ENCODE measurements at regions not wholly inside any gene's neighbourhood (a gene's known extent, or its start where the extent isn't known, plus 50 kb on each side); places are given as distances from the start of the nearest gene placed in this dataset.

DNA sequence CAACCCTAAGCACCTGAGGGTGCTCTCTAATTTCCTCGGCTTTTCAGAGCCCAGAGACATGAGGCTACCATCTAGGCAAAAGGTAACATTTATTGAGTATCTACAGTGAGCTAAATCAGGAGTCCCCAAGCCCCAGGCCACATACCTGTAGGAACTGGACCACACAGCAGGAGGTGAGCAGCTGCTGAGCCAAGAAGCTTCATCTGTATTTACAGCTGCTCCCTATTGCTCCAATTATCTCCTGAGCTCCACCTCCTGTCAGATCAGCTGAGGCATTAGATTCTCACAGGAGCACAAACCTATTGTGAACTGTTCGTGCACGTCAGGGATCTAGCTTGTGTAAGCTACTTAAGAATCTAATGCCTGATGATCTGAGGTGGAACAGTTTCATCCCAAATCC lies 70.2 kb downstream of the RND3 start:
- DNase-seq, result no peak

DNA sequence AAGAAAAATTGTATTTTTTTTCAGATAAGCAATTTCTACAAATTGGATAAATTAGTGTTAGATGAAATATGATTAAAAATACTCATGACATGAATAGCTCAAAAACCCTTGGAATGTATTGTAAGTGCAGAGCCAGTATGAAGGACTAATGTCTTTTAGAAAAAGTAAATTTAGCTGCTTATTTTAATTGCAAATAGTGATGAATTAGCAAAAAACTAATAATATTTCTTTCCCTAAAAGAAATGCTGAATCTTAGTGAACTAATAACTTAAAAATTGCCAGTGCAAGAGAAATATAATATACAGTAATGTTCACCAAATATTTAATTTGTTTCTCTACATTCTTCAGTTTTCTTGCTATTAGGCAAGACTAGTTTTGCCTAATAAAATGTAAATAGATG lies 72.4 kb downstream of the RND3 start:
- no peak for DNase-seq

DNA sequence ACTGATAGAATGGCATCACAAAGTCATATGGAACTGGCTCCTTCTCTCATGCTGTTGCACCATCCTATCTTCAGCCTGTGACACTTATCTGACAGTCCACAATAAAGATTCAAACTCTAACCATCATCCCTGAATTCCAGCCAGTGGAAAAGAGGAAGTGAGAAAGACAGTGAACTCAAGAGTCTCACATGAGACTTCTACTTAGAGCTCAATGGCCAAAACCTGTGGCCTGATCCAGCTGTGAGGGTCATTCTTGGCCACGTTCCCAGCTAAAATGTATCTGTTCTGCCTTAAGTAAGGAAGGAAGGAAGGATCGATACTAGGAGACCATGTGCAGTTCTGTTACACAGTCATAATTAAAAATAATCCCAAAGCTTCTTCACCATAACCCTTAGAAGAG lies 73.6 kb downstream of the RND3 start:
- DNase-seq, result no peak

DNA sequence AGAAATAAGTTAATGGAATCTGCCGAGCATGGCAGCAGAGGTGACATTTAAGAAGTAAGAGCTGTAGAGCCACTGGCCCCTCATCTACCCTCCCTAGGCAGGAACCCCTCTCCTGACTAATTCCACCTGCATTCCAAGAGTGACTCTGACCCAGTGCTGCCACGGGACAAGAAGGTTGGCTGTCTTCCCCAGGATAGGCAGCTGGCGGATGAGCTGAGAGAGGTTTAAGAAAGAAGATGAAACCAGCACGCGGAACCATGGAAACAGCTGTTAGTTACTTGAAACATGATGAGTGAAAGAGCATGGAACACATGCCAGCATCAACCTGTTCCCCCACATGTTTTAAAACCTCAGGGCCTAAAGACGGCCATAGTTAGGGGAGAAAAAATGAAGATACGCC lies 74.1 kb downstream of the RND3 start:
- DNase-seq, result no peak

GRCh38 chr2:150410809-150411208 lies 76.7 kb downstream of the RND3 start:
- no peak for DNase-seq

GRCh38 chr2:150409196-150409595 lies 78.3 kb downstream of the RND3 start:
- no peak for DNase-seq

- DNase-seq, result no peak
Measured at GRCh38 chr2:150404147-150404546, 83.3 kb downstream of the RND3 start.

GRCh38 chr2:150403457-150403856 lies 84.0 kb downstream of the RND3 start:
- DNase-seq, result no peak

DNA sequence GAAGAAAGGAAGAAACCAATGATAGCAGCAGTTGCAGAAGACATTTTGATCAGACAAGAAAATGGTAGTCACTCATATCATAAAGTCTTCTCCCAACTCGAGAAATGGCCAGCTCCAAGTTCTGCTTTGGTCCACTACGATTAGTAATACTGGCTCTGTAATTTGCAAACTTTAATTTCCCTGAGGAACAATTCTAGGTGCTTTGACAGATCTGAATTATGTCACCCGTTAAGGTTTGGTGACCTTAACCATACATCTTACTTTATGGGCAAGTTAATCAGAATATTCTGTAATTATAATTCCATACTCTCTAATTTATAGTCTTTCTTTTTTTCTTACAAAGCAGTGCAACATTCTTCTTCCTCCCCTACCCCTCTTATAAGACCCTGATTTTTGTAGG lies 84.5 kb downstream of the RND3 start:
- DNase-seq, result no peak

DNA sequence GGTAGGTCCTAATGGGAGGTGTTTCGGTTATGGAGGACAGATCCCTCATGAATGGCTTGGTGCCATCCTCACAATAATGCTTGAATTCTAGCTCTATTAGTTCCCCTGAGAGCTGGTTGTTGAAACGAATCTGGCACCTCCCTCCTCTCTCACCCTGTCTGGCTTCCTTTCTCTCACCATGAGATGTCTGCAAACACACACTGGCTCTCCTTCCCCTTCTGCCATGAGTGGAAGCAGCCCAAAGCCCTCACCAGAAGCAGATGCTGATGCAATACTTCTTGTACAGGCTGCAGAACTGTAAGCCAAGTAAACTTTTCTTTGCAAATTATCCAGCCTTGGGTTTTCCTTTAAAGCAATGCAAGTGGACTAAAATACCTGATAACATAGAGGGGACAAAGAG lies 86.6 kb downstream of the RND3 start:
- DNase-seq, result no peak

DNA sequence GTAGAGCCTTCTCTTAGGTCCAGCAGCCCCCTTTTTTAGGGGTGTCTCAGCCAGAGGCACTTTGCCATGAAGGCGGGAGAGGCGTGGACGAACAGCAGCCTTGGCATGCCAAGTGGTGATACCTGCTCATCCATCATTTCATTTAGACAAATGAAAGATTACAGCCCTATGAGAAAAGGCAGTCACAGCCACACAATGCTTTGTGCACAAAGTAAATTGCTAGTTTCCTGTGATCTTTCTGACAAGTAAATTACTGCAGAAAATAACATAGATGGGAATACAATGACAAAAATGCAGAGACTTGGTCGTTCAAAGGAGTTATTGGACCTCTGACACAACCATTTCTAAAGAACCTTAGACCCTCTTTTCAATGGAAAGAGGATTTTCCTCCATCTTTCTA lies 94.9 kb downstream of the RND3 start:
- DNase-seq, result no peak

DNA sequence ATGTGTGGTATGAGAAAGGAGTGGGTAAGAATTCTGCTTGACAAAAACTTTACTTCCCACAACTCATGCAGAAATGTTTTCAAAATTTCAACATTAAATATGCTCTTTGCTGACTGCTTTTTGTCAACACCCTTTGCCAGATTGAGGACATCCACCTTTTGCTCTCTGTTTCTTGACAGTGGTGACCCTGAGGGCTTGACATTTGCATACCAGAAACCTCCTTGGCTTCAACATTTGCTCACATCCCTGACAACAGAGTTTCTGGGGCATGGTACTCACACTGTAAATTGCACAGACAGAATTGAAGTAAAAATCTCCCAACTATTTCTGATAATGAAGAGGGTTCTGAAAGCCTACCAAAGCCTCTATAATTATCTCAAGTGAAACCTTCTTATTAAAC lies 95.7 kb downstream of the RND3 start:
- no peak for DNase-seq

DNA sequence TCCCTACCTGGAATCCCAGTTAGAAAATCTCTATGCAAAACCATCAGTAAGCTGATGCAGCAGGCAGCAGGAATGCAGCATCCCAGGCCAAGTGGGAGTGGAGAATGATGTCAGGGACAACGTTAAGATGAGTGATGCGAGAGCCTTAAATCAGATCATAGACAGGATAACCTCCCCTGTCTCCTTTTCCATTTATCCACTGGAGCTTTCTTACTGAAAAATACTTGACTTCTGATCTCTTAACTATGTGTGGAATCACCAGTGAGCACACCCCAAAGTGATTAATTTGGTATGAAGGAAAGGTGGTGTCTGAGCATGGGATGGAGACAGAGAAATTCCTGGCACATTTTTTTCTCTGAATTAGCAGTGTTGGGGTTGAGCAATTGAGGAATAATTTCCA lies 98.0 kb downstream of the RND3 start:
- no peak for DNase-seq

- DNase-seq, result no peak
Measured at GRCh38 chr2:150388289-150388625, 99.2 kb downstream of the RND3 start.

DNA sequence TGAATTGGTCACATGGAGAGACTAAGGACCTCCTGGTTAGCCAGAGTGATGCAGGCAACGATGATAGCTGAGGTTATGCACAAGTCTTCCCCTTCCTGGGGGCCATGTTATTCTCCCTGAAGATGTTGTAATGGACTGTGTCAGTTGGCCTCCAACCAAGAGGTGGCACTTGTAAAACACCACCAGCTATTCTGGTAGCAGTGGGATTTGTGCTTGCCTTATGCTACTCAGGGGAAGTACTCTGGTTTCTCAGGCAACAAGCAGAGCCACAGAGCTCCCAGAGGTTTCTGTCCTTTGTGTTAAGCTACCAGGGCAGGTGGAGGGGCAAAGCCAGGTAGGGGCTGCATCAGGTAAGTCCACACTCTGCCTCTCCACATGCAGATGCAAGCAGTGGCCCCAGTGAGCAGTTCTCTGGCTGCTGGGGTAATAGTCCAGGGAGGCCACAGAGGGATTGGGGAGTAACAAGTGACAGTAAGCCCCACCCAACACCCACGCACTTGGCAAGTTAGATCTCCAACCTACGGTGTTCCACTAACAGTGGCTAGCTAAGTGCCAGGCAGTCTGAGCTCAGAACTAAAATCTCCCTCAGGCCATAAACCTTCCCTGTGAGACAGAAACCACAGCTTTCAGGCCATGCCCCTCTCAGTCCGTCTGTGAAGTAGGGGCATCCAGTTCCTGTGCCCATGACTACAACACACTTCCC lies 99.7 kb downstream of the RND3 start:
- no peak for DNase-seq

DNA sequence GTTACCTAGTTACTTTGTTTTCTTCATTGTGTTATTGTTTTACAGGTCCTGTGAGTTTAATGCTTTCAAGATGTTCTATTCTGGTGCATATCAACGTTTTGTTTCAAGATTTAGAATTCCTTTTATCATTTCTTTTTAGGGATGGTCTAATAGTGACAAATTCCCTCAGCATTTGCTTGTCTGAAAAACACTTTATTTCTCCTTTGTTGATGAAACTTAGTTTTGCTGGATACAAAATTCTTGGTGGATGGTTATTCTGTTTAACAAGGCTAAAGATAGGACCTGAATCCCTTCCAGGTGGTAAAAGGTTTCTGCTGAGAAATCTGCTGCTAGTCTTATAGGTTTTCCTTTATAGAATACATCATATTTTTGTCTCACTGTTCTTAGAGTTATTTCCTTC lies 102.3 kb downstream of the RND3 start:
- no peak for DNase-seq

DNA sequence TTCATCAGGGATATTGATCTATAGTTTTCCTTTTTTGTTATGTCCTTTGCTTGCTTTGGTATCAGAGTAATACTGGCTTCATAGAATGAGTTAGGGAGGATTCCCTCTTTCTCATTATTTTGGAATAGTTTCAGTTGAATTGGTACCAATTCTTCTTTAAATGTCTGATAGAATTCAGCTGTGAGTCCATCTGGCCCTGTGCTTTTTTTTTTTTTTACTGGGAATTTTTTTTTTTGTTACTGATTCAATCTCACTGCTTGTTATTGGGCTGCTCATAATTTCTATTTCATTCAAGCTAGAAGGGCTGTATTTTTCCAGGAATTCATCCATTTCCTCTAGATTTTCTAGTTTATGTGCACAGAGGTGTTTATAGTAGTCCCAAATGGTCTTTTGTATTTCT lies 103.9 kb downstream of the RND3 start:
- DNase-seq, result no peak

GRCh38 chr2:150379166-150379565 lies 108.3 kb downstream of the RND3 start:
- DNase-seq, result no peak

DNA sequence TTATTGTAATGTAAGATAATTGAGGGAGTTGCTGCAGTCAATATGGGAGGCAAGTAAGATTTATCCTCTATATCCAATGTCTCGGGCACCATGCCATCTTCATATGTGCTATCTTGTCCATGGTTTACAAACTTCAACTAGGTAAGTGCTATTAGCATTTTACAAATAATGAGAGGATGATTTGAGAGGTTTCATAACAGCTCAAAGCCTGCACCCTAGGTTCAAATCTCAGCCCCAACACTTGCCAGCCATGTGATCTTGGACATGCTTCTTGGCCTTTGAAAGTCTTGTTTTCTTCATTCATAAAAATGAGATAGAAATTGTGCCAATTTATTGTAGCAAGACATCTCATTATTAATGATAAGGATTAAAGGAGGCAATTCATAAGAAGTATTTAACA lies 108.8 kb downstream of the RND3 start:
- DNase-seq, result no peak

DNA sequence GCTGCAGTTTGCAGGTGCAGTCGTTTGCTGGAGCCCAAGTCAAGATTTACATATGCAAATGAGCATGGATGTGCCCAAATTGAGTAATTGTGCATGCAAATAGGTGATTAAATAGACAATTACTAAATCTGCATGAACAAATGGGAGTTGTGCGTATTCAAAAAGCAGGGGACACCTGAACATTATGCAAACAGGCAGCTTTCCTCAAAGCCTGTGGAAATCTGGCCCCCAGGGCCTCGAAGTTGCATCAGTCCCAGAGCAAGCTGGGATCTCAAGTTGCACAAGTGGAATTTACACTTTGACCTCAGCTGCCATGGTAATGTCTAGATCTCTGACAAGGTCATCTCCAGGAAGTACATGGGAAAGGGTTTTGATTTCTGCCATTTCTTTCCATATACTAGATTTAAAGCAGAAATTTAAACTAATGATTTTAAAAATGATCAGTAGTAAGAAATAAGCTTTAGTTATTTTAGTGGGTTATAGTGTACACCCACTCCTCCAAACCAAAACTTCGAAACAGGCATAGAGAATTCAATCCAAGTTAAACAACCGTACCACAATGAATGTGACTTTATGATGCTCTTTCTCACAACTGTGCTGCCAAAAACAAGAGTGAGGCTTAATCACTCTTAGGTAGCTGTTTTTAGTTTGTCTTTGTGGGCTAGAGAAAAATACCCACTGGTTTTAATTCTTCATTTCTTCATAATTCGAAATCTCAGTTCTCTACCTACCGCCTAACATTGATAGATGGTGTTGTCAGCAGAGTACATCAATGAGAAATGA lies 110.7 kb downstream of the RND3 start:
- DNase-seq, result no peak

GRCh38 chr2:150375333-150375732 lies 112.1 kb downstream of the RND3 start:
- no peak for DNase-seq

- DNase-seq, result no peak
Measured at GRCh38 chr2:150374492-150374891, 113.0 kb downstream of the RND3 start.

DNA sequence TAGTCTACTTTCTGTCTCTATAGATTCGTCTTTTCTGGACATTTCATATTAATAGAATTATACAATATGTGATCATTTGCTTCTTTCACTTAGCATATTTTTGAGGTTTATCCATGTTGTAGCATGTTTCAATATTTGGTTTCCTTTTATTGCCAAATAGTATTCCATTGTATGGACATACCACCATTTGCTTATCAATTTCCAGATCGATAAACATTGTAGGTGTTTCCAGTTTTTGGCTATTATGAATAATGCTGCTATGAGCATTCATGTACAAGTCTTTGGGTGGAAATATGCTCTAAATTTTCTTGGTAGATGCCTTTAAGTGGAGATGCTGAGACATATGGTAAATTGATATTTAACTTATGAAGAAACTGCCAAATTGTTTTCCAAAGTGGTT lies 114.1 kb downstream of the RND3 start:
- DNase-seq, result no peak

DNA sequence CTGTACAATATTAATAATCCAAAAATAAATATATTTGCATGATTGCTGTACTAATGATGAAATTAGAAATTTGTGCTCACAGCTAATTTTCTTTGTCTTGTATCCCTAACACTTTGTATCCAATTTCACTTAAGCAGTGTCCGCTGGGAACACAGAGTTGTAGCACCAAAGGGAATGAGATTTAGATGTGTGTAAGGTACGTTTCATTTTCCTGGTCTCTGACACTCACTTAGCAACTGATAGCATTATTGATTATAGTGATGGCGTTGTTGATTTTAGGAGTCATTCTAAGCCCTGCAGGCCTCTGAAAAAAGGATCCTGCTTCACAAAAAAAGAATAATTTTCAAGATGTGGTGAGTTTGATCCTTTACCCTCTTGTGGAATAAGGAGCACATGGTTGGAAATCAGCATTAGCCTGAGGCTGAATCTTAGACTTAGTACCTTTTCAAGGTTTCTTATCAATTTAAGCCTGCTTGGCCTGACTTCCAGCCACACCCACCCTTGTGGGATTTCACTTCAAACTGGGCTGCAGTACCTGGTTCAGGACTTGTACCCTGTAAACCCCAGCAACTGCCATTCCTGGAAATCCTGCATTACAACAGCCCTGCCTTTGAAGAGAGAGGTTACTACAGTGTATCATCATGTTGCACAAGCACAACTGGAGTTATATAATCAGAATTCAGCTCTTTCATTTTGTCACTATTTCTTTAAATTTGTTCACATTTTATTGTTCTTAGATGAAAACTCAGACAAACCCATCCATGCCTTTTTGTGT lies 116.2 kb downstream of the RND3 start:
- no peak for DNase-seq

Measured in CD4-positive, alpha-beta T cell treated with Interleukin-10 for 1 hour (primary cell).